Prostate gland (tissue), 2 donors: ENCODE measurements at regions not wholly inside any gene's neighbourhood (a gene's known extent, or its start where the extent isn't known, plus 50 kb on each side); places are given as distances from the start of the nearest gene placed in this dataset.
A peak's percentile ranks its signal among the peaks of the same experiment; 100 is the strongest.
"Not testable (repeated sequence)": the region's sequence is repeated elsewhere in the genome, so short reads cannot be mapped to it uniquely, and the experiment has no call there.

Experiments used
- DNase-seq: peaks from one replicate; pipeline ENCODE4 v3.0.0-alpha.2; 2019; ENCODE audit warnings: low spot score
- H3K27ac ChIP-seq, 2 donors: fragments of 200-600 bp; sonication (generic); 2 replicates each; pipeline ENCODE4 v1.5.1; 2017 to 2019
- H3K27me3 ChIP-seq: fragments of 200-600 bp; sonication (generic); replicated peaks from 2 replicates; pipeline ENCODE4 v1.5.1; 2019; ENCODE audit not compliant: insufficient read depth
- H3K36me3 ChIP-seq, 2 donors: fragments of 200-600 bp; sonication (generic); 1 replicate in 1 of 2; 2 replicates in 1 of 2; pipeline versions ENCODE4 v1.5.1 to v1.8.1; 2017 to 2019
- H3K4me1 ChIP-seq: fragments of 200-600 bp; sonication (generic); replicated peaks from 2 replicates; pipeline ENCODE4 v1.5.1; 2019
- H3K4me3 ChIP-seq, 2 donors: fragments of 200-600 bp; sonication (generic); 2 replicates each; pipeline ENCODE4 v1.5.1; 2017 to 2019
- H3K9me3 ChIP-seq: fragments of 200-600 bp; sonication (generic); 2 replicates; pipeline ENCODE4 v1.5.1; 2017
- POLR2A ChIP-seq: fragments of 450-650 bp; IDR thresholded peaks from one replicate; pipeline ENCODE4 v1.6.1; 2016; ENCODE audit warnings: antibody characterized with exemption, mild to moderate bottlenecking
- POLR2AphosphoS5 ChIP-seq: sonication (generic); formaldehyde crosslinking; IDR thresholded peaks from one replicate; pipeline ENCODE4 v1.6.1; 2017; ENCODE audit warnings: antibody characterized with exemption
- WGBS: methylation state at CpG from one replicate; pipeline ENCODE4 v1.1.5; 2018; 5-methylcytosine and 5-hydroxymethylcytosine counted together
- intact Hi-C: fragments of 100-400 bp; cut with DNase I; formaldehyde crosslinking; loops from one replicate; pipeline ENCODE4 v1.14.2; 2022
- TF ChIP-seq, protein P1 (sequence below), 4 experiments: fragments of 200-600 bp in 2 of 4; fragments of 450-650 bp in 2 of 4; sonication (generic) in 2 of 4; IDR thresholded peaks; 1 replicate in 3 of 4; 2 replicates in 1 of 4; pipeline ENCODE4 v1.5.1; 2016 to 2019; ENCODE audit warnings: antibody characterized with exemption in 4 of 4, mild to moderate bottlenecking in 2 of 4, moderate library complexity in 2 of 4

DNA sequence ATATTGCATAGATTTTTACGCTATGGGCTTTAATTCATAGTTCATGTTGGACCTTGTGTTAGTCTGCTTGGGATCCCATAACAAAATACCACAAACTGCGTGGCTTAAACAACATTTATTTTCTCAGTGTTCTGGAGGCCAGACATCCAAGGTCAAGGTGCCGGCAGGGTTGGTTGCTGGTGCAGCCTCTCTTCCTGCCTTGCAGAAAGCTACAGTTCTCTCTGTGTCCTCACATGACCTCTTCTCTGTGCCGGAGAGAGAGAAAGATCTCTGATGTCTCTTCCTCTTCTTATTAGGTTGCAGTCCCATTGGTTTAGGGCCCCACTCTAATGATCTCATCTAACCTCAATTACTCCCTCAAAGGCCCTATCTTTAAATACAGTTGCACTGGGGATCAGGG is 170.5 kb downstream of the IPO8 start:
- Histone ChIP-seq H3K36me3 (no peaks in the 10 kb centered on the region), H3K27me3 (no peaks in the 10 kb centered on the region), H3K4me1 (no peaks in the 10 kb centered on the region), H3K4me3 (no peak overlapping the region), H3K9me3 (no peaks in the 10 kb centered on the region), H3K27ac (no peak overlapping the region)
- 66% methylated on average over 4 of the region's 4 CpGs for WGBS
- DNase-seq: no peak
- intact Hi-C loops: no loop called here
- no peak for TF ChIP-seq POLR2A
- no peak for TF ChIP-seq POLR2AphosphoS5
- TF ChIP-seq, protein P1, sequence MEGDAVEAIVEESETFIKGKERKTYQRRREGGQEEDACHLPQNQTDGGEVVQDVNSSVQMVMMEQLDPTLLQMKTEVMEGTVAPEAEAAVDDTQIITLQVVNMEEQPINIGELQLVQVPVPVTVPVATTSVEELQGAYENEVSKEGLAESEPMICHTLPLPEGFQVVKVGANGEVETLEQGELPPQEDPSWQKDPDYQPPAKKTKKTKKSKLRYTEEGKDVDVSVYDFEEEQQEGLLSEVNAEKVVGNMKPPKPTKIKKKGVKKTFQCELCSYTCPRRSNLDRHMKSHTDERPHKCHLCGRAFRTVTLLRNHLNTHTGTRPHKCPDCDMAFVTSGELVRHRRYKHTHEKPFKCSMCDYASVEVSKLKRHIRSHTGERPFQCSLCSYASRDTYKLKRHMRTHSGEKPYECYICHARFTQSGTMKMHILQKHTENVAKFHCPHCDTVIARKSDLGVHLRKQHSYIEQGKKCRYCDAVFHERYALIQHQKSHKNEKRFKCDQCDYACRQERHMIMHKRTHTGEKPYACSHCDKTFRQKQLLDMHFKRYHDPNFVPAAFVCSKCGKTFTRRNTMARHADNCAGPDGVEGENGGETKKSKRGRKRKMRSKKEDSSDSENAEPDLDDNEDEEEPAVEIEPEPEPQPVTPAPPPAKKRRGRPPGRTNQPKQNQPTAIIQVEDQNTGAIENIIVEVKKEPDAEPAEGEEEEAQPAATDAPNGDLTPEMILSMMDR (IDR thresholded peaks at IDR 0.05): no peak

GRCh38 chr12:30520285-30520684 is 175.4 kb downstream of the IPO8 start:
- H3K4me3 ChIP-seq, intact Hi-C loops, DNase-seq, H3K9me3 ChIP-seq, H3K4me1 ChIP-seq, H3K36me3 ChIP-seq, H3K27ac ChIP-seq, H3K27me3 ChIP-seq: not testable (repeated sequence)
- 75% methylated on average over 4 of the region's 4 CpGs for WGBS

DNA sequence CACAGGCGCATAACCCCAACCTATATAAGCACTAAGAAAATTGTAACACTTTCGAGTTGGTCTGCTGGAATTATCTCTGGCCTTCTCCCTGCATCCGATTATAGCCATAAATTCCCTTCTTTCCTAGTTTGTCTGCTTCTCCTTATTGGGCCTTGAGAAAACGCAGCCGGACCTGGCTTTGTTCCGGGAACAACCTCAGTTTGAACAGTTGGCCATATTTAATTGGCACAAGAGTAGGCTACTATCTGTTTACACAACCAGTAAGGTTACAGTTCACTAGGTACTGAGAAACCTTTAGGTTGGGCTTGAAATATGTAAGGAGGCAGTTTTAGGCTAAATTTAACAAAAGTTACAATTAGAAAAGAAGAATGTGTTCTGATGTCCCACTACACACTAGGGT is 176.1 kb downstream of the IPO8 start:
- WGBS: 77% methylated on average over 6 of the region's 6 CpGs
- no peaks in the 10 kb centered on the region for H3K4me1 ChIP-seq
- H3K9me3 ChIP-seq: no peaks in the 10 kb centered on the region
- no peak overlapping the region for H3K4me3 ChIP-seq
- no peaks in the 10 kb centered on the region for H3K36me3 ChIP-seq
- no peaks in the 10 kb centered on the region for H3K27me3 ChIP-seq
- no peak for DNase-seq
- intact Hi-C loops: no loop called here
- no peak overlapping the region for H3K27ac ChIP-seq
- no peak for TF ChIP-seq POLR2AphosphoS5
- TF ChIP-seq POLR2A: no peak
- TF ChIP-seq, protein P1 (IDR thresholded peaks at IDR 0.05): no peak

DNA sequence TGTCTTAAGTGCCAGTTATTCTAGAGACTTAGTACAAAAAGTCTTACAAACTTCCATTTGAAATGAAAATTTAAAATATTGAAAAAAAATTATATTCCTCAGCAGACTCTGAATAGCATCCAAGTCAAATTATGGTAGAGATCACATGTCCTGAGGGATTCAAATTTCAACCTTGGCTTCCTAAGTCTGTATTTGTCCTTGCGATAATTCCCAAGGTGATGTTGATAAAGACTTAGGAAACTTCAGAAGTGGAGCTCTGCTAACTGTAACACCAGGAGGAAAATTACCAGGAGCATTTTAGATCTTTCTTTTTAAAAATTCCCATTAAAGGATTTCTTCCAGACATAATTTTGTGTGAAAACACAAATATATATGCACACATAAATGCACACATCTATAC is 178.3 kb downstream of the IPO8 start:
- DNase-seq: no peak
- Histone ChIP-seq H3K4me3 (no peak overlapping the region), H3K4me1 (no peaks in the 10 kb centered on the region), H3K9me3 (no peaks in the 10 kb centered on the region), H3K27ac (no peak overlapping the region), H3K36me3 (no peaks in the 10 kb centered on the region), H3K27me3 (no peaks in the 10 kb centered on the region)
- 98% methylated on average over 1 of the region's 1 CpG for WGBS
- TF ChIP-seq, protein P1 (IDR thresholded peaks at IDR 0.05): no peak
- TF ChIP-seq POLR2AphosphoS5: no peak
- no peak for TF ChIP-seq POLR2A
- intact Hi-C loops: no loop called here

DNA sequence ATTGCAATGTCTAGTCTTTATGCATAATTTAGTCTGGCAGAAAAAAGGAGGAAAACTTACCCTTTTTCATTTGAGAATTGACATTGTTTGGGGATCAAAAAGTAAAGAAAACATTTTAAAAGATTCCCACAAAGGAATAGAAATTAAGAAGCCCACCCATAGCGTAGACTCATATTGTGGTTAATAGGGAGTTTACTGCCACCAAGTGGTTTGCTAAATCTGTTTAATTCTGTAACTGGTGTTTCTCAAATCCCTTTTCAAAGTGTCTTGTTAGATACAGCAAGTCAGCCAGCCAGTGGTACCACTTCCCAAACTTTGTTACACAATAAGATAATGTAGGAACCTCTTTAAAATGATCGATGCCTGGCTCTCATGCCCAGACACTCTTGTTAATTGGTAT is 180.3 kb downstream of the IPO8 start:
- WGBS: 36% methylated on average over 2 of the region's 2 CpGs

More for the DNA sequence above, 180.3 kb downstream of the IPO8 start:
- intact Hi-C loops: no loop called here
- H3K4me1 ChIP-seq: no peaks in the 10 kb centered on the region
- H3K4me3 ChIP-seq: no peak overlapping the region
- no peak overlapping the region for H3K27ac ChIP-seq
- DNase-seq: no peak
- no peaks in the 10 kb centered on the region for H3K36me3 ChIP-seq
- TF ChIP-seq, protein P1 (IDR thresholded peaks at IDR 0.05): peak in 1 of 4 experiments; percentile 11
- no peak for TF ChIP-seq POLR2AphosphoS5
- no peaks in the 10 kb centered on the region for H3K27me3 ChIP-seq
- H3K9me3 ChIP-seq: no peaks in the 10 kb centered on the region
